ENCODE measurements at regions not wholly inside any gene's neighbourhood (a gene's known extent, or its start where the extent isn't known, plus 50 kb on each side); places are given as distances from the start of the nearest gene placed in this dataset.
"Not testable (repeated sequence)": the region's sequence is repeated elsewhere in the genome, so short reads cannot be mapped to it uniquely, and the experiment has no call there.

DNA sequence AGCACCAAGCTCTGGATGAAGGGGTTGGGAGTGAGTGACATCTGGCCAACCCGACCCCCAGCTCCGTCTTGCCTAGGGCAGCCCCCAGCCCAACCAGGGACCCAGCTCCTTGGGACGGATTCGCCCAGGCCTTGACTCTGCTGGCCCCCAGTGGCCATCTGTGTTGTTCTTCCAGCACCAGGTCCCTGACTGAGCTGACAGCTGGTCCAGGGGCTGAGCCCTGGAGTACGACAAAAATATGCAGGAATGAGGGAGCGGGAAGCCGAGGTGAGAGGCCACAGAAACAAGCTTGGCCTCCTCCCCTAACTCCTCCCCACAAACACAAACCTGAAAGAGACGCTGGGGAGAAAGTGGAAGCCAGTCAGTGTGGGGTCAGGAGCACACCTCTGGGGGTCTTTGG lies 55.0 kb upstream of the PAX7 start:
- Histone ChIP-seq H3K9me3 (no peaks in the 10 kb centered on the region), H3K36me3 (no peaks in the 10 kb centered on the region), H3K4me1 (no peaks in the 10 kb centered on the region), H3K4me3 (no peak overlapping the region), H3K27ac (replicated peaks in 1 of 4) (no peak overlapping the region), H3K27me3 (peaks cover 0 to 57% (median 0%) of the 10 kb centered on the region in 4 donors)
- DNase-seq (ENCODE audit: extremely low spot score) = no peak
- 12% methylated on average over 8 of the region's 8 CpGs for WGBS
- intact Hi-C loops (cut with DNase I) = loop anchor here (5.0 kb wide), 1 partner anchor 1083 kb away; no protein-coding TSS in a partner anchor
- TF ChIP-seq EP300 (IDR thresholded peaks at IDR 0.05) (no peak), POLR2A (IDR thresholded peaks at IDR 0.05; ENCODE audit: low read depth) (no peak)
- TF ChIP-seq, protein P1, sequence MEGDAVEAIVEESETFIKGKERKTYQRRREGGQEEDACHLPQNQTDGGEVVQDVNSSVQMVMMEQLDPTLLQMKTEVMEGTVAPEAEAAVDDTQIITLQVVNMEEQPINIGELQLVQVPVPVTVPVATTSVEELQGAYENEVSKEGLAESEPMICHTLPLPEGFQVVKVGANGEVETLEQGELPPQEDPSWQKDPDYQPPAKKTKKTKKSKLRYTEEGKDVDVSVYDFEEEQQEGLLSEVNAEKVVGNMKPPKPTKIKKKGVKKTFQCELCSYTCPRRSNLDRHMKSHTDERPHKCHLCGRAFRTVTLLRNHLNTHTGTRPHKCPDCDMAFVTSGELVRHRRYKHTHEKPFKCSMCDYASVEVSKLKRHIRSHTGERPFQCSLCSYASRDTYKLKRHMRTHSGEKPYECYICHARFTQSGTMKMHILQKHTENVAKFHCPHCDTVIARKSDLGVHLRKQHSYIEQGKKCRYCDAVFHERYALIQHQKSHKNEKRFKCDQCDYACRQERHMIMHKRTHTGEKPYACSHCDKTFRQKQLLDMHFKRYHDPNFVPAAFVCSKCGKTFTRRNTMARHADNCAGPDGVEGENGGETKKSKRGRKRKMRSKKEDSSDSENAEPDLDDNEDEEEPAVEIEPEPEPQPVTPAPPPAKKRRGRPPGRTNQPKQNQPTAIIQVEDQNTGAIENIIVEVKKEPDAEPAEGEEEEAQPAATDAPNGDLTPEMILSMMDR (IDR thresholded peaks at IDR 0.05) = peak; percentile 40 to 62 (median 42)

DNA sequence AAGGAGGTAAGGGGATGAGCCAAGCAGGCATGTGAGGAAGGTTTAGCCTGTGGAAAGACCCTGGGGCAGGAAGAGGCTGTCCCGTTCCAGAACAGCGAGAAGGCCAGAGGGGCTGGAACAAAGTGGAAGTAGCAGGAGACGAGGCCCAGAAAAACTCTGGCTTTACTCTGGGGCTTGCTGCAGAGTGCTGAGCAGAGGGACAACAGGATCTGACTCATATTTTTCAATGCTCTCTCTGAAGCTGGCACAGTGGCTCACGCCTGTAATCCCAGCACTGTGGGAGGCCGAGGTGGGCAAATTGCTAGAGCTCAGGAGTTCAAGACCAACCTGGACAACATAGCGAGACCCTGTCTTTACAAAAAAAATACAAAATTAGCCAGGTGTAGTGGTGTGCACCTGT lies 52.4 kb upstream of the PAX7 start:
- H3K4me1 ChIP-seq = peaks cover 0 to 3% (median 2%) of the 10 kb centered on the region in 4 donors
- no peaks in the 10 kb centered on the region for H3K36me3 ChIP-seq
- no peaks in the 10 kb centered on the region for H3K9me3 ChIP-seq
- peaks cover 0 to 59% (median 2%) of the 10 kb centered on the region in 4 donors for H3K27me3 ChIP-seq
- H3K4me3 ChIP-seq = no peak overlapping the region
- no peak for TF ChIP-seq POLR2AphosphoS5 (IDR thresholded peaks at IDR 0.05)
- TF ChIP-seq, protein P1 (IDR thresholded peaks at IDR 0.05) = no peak
- no peak for TF ChIP-seq POLR2A (IDR thresholded peaks at IDR 0.05; ENCODE audit: low read depth)
- TF ChIP-seq EP300 (IDR thresholded peaks at IDR 0.05) = no peak
- intact Hi-C loops (cut with DNase I) = loop anchor here (5.0 kb wide), 1 partner anchor 1086 kb away; no protein-coding TSS in a partner anchor
- DNase-seq (ENCODE audit: extremely low spot score) = no peak
- WGBS = 77% methylated on average over 6 of the region's 6 CpGs
- no peak overlapping the region for H3K27ac ChIP-seq (replicated peaks in 1 of 4)

DNA sequence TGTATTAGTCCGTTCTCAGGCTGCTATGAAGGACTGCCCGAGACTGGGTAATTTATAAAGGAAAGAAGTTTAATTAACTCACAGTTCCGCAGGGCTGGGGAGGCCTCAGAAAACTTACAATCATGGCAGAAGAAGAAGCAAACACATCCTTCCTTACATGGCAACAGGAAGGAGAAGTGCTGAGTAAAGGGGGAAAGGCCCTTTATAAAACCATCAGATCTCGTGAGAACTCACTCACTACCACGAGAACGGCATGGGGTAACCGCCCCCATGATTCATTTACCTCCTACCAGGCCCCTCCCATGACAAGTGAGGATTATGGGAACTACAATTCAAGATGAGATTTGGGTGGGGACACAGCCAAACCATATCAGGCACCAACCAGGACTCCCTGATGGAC lies 51.4 kb upstream of the PAX7 start:
- WGBS = 68% methylated on average over 7 of the region's 7 CpGs
- intact Hi-C loops (cut with DNase I) = loop anchor here (5.0 kb wide), 1 partner anchor 1087 kb away; no protein-coding TSS in a partner anchor

DNA sequence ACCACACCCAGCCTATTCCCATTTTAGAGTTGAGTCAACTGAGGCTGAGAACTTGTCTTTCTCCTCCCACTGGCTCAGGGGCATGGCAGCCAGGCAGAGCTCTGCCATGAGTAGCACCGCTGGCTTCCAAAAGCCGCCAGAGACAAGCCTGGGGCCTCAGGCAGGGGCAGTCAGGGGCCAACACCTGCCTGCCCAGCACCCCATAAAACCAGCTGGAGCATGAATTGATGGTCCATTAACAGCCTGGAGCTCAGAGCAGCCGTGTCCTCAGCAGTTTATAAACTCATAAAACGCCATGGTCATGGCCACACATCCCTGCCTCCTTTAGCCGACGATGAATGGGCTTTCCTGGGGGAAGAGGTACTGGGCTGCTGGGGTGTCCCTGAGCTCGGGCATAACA lies 50.6 kb upstream of the PAX7 start:
- no peak overlapping the region for H3K27ac ChIP-seq (replicated peaks in 1 of 4)
- 83% methylated on average over 2 of the region's 7 CpGs for WGBS
- H3K9me3 ChIP-seq = no peaks in the 10 kb centered on the region
- DNase-seq (ENCODE audit: extremely low spot score) = no peak
- peaks cover 0 to 53% (median 2%) of the 10 kb centered on the region in 4 donors for H3K27me3 ChIP-seq
- no peak overlapping the region for H3K4me3 ChIP-seq
- intact Hi-C loops (cut with DNase I) = no loop called here
- no peaks in the 10 kb centered on the region for H3K36me3 ChIP-seq
- peaks cover 0 to 17% (median 10%) of the 10 kb centered on the region in 4 donors for H3K4me1 ChIP-seq
- TF ChIP-seq EP300 (IDR thresholded peaks at IDR 0.05) = no peak
- no peak for TF ChIP-seq POLR2A (IDR thresholded peaks at IDR 0.05; ENCODE audit: low read depth)
- TF ChIP-seq, protein P1 (IDR thresholded peaks at IDR 0.05) = no peak
- no peak for TF ChIP-seq POLR2AphosphoS5 (IDR thresholded peaks at IDR 0.05)

More for the DNA sequence above, 51.4 kb upstream of the PAX7 start:
- not testable (repeated sequence) for H3K27ac ChIP-seq (replicated peaks in 1 of 4); DNase-seq (ENCODE audit: extremely low spot score); H3K9me3 ChIP-seq; H3K36me3 ChIP-seq; H3K4me3 ChIP-seq
- peaks cover 0 to 55% (median 2%) of the 10 kb centered on the region in 4 donors for H3K27me3 ChIP-seq
- peaks cover 0 to 11% (median 10%) of the 10 kb centered on the region in 4 donors for H3K4me1 ChIP-seq

DNA sequence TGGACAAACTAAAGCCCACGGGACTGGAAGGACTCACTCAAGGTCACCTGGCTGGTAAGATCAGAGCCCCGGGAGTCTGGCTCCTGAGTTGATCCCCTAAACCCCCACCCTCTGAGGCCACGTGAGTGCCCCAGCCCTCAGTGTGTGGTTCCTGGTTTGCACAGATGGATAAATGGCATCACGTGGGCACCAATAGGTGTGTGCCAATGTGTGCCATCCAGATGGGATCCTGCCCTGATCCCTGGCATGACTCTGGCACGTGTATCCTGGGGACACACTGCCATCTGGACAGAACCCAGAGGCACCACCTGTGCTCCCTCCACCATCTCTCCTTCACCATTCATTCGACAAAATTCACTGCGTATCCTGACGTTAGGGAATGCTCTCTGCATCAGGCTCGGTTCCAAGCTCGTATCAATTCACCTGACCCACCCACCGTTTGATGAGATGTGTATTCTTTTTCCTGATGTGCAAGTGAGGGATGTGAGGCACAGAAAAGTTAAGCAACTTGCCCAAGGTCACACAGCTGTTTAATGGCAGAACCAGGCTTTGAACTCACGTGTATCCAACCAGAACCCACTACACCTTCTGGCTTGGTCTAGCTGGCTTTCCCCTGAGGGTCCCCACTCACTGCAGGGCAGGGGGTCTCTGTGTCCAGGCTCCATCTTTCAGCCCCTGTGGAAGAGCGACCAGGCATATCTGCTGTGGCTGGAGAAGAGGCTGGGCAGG lies 49.8 kb upstream of the PAX7 start:
- no peak for DNase-seq (ENCODE audit: extremely low spot score)
- Histone ChIP-seq H3K4me3 (no peak overlapping the region), H3K4me1 (peaks cover 0 to 17% (median 10%) of the 10 kb centered on the region in 4 donors), H3K9me3 (no peaks in the 10 kb centered on the region), H3K27ac (replicated peaks in 1 of 4) (no peak overlapping the region), H3K27me3 (peaks cover 0 to 52% (median 2%) of the 10 kb centered on the region in 4 donors), H3K36me3 (no peaks in the 10 kb centered on the region)
- TF ChIP-seq, protein P1 (IDR thresholded peaks at IDR 0.05) = no peak
- TF ChIP-seq POLR2AphosphoS5 (IDR thresholded peaks at IDR 0.05) (no peak), EP300 (IDR thresholded peaks at IDR 0.05) (no peak), POLR2A (IDR thresholded peaks at IDR 0.05; ENCODE audit: low read depth) (no peak)
- WGBS = 70% methylated on average over 6 of the region's 13 CpGs
- intact Hi-C loops (cut with DNase I) = no loop called here

Measured in esophagus muscularis mucosa (tissue), 4 donors.